ENCODE measurements at regions not wholly inside any gene's neighbourhood (a gene's known extent, or its start where the extent isn't known, plus 50 kb on each side); places are given as distances from the start of the nearest gene placed in this dataset.

- TF ChIP-seq ZNF580 (tag by site-specific recombination; IDR thresholded peaks at IDR 0.05) (no peak), ZNF266 (tag by site-specific recombination; IDR thresholded peaks at IDR 0.05; ENCODE audit: low read depth) (no peak), ZNF792 (tag by site-specific recombination; IDR thresholded peaks at IDR 0.05) (no peak), ZSCAN16 (tag by site-specific recombination; IDR thresholded peaks at IDR 0.05) (no peak)
Measured at GRCh38 chr20:12679447-12679846, 329.3 kb upstream of the SPTLC3 start (continued).

- POLR2A ChIA-PET, result no interaction called here
- H3K36me3 ChIP-seq (ENCODE audit: control insufficient read depth in 2 of 2, insufficient read depth in 1 of 2, low read length in 2 of 2), result no peaks in the 10 kb centered on the region
- no peaks in the 10 kb centered on the region for H3K9me3 ChIP-seq (ENCODE audit: control insufficient read depth, insufficient read depth, low read depth, low read length)
- CTCF ChIA-PET, result no interaction called here
- H3K27ac ChIP-seq (ENCODE audit: extremely low read depth, low read depth, low read length), result no peak overlapping the region
- no peaks in the 10 kb centered on the region for H3K4me1 ChIP-seq (ENCODE audit: control insufficient read depth, insufficient read depth, low read length)
- H3K4me3 ChIP-seq (ENCODE audit: low read depth, low read length), result no peak overlapping the region
- TF ChIP-seq HOXC10 (CRISPR knock-in tag; IDR thresholded peaks at IDR 0.05) (no peak), ZNF175 (tag by site-specific recombination; IDR thresholded peaks at IDR 0.05) (no peak)
Measured at GRCh38 chr20:12682613-12683012, 326.2 kb upstream of the SPTLC3 start.

GRCh38 chr20:12687476-12687875, 321.3 kb upstream of the SPTLC3 start:
- Histone ChIP-seq H3K4me1 (ENCODE audit: control insufficient read depth, insufficient read depth, low read length) (no peaks in the 10 kb centered on the region), H3K4me3 (ENCODE audit: low read depth, low read length) (no peak overlapping the region), H3K27ac (ENCODE audit: extremely low read depth, low read depth, low read length) (no peak overlapping the region), H3K36me3 (ENCODE audit: control insufficient read depth in 2 of 2, insufficient read depth in 1 of 2, low read length in 2 of 2) (no peaks in the 10 kb centered on the region), H3K9me3 (ENCODE audit: control insufficient read depth, insufficient read depth, low read depth, low read length) (no peaks in the 10 kb centered on the region)
- ChIA-PET POLR2A (no interaction called here), CTCF (no interaction called here)
- no peak for TF ChIP-seq ZNF510 (tag by site-specific recombination; IDR thresholded peaks at IDR 0.05; ENCODE audit: insufficient replicate concordance)
- TF ChIP-seq RBAK (tag by site-specific recombination; IDR thresholded peaks at IDR 0.05), result no peak
- no peak for TF ChIP-seq ZNF624 (tag by site-specific recombination; IDR thresholded peaks at IDR 0.05)
- TF ChIP-seq ZNF132 (tag by site-specific recombination; IDR thresholded peaks at IDR 0.05; ENCODE audit: borderline replicate concordance), result no peak
- no peak for TF ChIP-seq ZNF2 (tag by site-specific recombination; IDR thresholded peaks at IDR 0.05)
- TF ChIP-seq ZNF18 (tag by site-specific recombination; IDR thresholded peaks at IDR 0.05), result no peak
- TF ChIP-seq ZNF513 (tag by site-specific recombination; IDR thresholded peaks at IDR 0.05), result no peak
- TF ChIP-seq ZEB2 (tag by site-specific recombination; IDR thresholded peaks at IDR 0.05), result no peak
- no peak for TF ChIP-seq ZNF221 (tag by site-specific recombination; IDR thresholded peaks at IDR 0.05; ENCODE audit: borderline replicate concordance)
- TF ChIP-seq BCL6B (tag by site-specific recombination; IDR thresholded peaks at IDR 0.05), result no peak
- TF ChIP-seq GLI2 (tag by site-specific recombination; IDR thresholded peaks at IDR 0.05; ENCODE audit: borderline replicate concordance, low read depth), result no peak

- no peaks in the 10 kb centered on the region for H3K36me3 ChIP-seq (ENCODE audit: control insufficient read depth in 2 of 2, insufficient read depth in 1 of 2, low read length in 2 of 2)
- no peak overlapping the region for H3K4me3 ChIP-seq (ENCODE audit: low read depth, low read length)
- ChIA-PET POLR2A (no interaction called here), CTCF (no interaction called here)
- H3K9me3 ChIP-seq (ENCODE audit: control insufficient read depth, insufficient read depth, low read depth, low read length), result no peaks in the 10 kb centered on the region
- no peak overlapping the region for H3K27ac ChIP-seq (ENCODE audit: extremely low read depth, low read depth, low read length)
- no peaks in the 10 kb centered on the region for H3K4me1 ChIP-seq (ENCODE audit: control insufficient read depth, insufficient read depth, low read length)
- TF ChIP-seq PRDM4 (tag by site-specific recombination; IDR thresholded peaks at IDR 0.05), result no peak
- TF ChIP-seq ZNF416 (tag by site-specific recombination; IDR thresholded peaks at IDR 0.05), result no peak
- TF ChIP-seq ZNF639 (tag by site-specific recombination; IDR thresholded peaks at IDR 0.05), result no peak
- no peak for TF ChIP-seq SETDB1 (IDR thresholded peaks at IDR 0.05; ENCODE audit: insufficient read length, low read length)
- no peak for TF ChIP-seq ZNF2 (tag by site-specific recombination; IDR thresholded peaks at IDR 0.05)
- no peak for TF ChIP-seq ZNF843 (tag by site-specific recombination; IDR thresholded peaks at IDR 0.05)
- no peak for TF ChIP-seq ZNF132 (tag by site-specific recombination; IDR thresholded peaks at IDR 0.05; ENCODE audit: borderline replicate concordance)
- TF ChIP-seq ZNF830 (tag by site-specific recombination; IDR thresholded peaks at IDR 0.05; ENCODE audit: low read depth), result no peak
Measured at GRCh38 chr20:12695937-12696336, 312.8 kb upstream of the SPTLC3 start.
